Liver (tissue), 3 donors: ENCODE measurements at regions not wholly inside any gene's neighbourhood (a gene's known extent, or its start where the extent isn't known, plus 50 kb on each side); places are given as distances from the start of the nearest gene placed in this dataset.

ENCODE experiments used
- CTCF ChIP-seq: fragments of 150-350 bp; IDR thresholded peaks from 2 replicates; pipeline ENCODE4 v1.5.1; 2017; ENCODE audit warnings: improper control_type of control experiment, low read depth, low read length; ENCODE audit not compliant: missing input control
- RAD21 ChIP-seq, 2 donors: IDR thresholded peaks; 2 replicates each; pipeline ENCODE4 v1.6.1; 2016; ENCODE audit warnings: antibody characterized with exemption in 2 of 2, mild to moderate bottlenecking in 2 of 2
- REST ChIP-seq: IDR thresholded peaks from 2 replicates; pipeline ENCODE4 v1.6.1; 2016; ENCODE audit warnings: antibody characterized with exemption, mild to moderate bottlenecking
- YY1 ChIP-seq: IDR thresholded peaks from 2 replicates; pipeline ENCODE4 v1.6.1; 2016; ENCODE audit warnings: antibody characterized with exemption, mild to moderate bottlenecking
- donor health status: healthy.
- donor health status: healthy.

GRCh38 chrX:34848281-34848680, 94.3 kb upstream of the FAM47B start:
- TF ChIP-seq CTCF (no peak), RAD21 (IDR thresholded peaks at IDR 0.05) (no peak), YY1 (no peak), REST (no peak)
